ENCODE measurements at regions not wholly inside any gene's neighbourhood (a gene's known extent, or its start where the extent isn't known, plus 50 kb on each side); places are given as distances from the start of the nearest gene placed in this dataset.
"Not testable (repeated sequence)": the region's sequence is repeated elsewhere in the genome, so short reads cannot be mapped to it uniquely, and the experiment has no call there.

DNA sequence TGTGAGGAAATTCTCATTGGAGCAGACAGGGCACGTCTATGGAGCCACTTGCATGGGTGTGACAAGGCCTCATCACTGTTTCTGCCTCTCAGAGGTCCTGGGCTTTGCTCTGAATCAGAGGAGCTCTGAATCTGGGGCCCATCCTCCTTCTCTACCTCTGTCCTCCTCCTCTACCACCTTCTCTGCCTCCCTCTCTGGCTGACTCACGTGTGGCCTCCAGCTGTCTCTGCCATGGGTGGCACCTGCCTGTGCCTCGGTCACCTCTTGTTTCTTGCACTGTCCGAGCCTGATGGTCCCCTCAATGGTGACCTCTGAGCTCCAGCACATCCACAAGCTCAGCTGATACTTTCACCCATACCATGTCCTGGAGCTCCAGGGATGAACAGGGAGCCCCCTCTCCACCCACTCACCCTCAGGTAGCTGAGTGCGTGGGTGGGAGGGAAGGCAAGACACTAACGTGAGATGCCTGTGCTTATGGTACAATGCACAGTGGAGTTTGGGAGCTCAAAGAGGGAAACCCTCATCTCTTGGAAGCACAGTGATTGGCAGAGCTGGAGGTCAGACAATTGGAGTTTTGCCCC lies 116.4 kb upstream of the CRHR1 start:
- H3K4me1 Mint-ChIP-seq = no peaks in the 10 kb centered on the region
- POLR2A ChIA-PET = no interaction called here
- no peak for DNase-seq
- H3K4me3 Mint-ChIP-seq = no peak overlapping the region
- H3K27ac Mint-ChIP-seq = no peak overlapping the region
- H3K9me3 Mint-ChIP-seq = no peaks in the 10 kb centered on the region
- H3K36me3 Mint-ChIP-seq = no peaks in the 10 kb centered on the region
- peaks cover 13% of the 10 kb centered on the region for H3K27me3 Mint-ChIP-seq
- ATAC-seq (ENCODE audit: low read depth) = no peak

DNA sequence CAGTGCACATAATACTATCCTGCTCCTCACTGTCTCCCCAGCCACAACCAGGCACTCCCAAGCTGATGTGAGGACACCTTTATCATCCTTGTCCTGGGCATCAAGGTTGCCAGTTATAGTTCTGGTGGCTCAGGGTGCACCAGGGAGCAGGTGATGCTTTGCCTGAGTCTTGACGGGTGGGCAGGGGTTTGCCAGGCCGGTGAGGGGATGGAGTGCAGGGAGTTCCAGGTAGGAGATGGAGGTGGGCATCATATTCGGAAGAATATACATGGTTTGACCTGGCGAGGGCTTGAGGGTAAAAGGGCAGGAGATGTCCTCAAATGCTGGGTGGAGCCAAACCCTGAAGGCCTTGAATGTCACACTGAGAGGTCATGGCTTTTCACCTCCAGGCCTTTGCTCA lies 115.8 kb upstream of the CRHR1 start:
- Mint-ChIP-seq H3K4me3 (no peak overlapping the region), H3K27me3 (peaks cover 12% of the 10 kb centered on the region), H3K9me3 (no peaks in the 10 kb centered on the region), H3K4me1 (no peaks in the 10 kb centered on the region), H3K27ac (no peak overlapping the region), H3K36me3 (no peaks in the 10 kb centered on the region)
- no peak for DNase-seq
- no peak for ATAC-seq (ENCODE audit: low read depth)
- POLR2A ChIA-PET = no interaction called here

DNA sequence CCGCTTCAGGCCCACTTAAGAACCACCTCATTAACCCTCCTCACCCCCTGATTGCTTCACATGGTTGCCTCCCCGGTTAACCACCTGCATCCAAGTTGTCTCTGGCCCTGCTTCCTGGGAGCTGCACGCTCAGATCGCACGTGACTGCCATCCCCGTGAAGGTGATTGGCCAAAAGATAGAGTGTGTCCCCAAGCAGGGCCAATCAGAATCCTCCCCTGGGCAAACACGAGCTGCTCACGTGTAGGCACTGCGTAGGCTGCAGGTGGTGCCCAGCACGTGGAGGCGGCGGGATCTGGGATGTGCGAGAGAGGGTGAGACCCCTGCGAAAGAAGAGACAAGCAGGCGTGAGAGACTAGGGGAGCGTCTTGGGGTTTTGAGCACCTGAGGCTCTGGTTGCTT lies 111.8 kb upstream of the CRHR1 start:
- Mint-ChIP-seq H3K4me3 (no peak overlapping the region), H3K27ac (no peak overlapping the region), H3K9me3 (no peaks in the 10 kb centered on the region), H3K27me3 (peaks cover 12% of the 10 kb centered on the region), H3K36me3 (no peaks in the 10 kb centered on the region), H3K4me1 (no peaks in the 10 kb centered on the region)
- POLR2A ChIA-PET = no interaction called here
- ATAC-seq (ENCODE audit: low read depth) = no peak
- DNase-seq = no peak

DNA sequence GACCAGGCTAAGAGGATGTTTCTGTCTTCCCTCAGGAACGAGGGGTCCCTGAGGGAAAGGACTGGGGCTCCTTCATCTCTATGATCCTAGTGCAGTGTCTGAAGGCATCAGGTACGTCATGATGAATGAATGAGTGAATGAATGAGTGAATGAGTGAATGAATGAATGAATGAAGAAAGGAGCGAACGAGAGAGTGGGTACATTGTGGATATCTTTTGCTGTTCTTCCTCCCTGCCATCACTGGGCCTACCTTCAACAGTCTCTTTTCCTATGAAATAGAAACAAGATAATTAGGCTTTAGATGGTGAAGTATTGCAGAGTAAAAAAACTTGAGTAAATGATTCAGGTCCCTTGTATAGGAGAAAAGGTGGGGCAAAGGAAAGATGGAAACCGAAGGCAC lies 111.3 kb upstream of the CRHR1 start:
- POLR2A ChIA-PET = no interaction called here
- no peaks in the 10 kb centered on the region for H3K36me3 Mint-ChIP-seq

DNA sequence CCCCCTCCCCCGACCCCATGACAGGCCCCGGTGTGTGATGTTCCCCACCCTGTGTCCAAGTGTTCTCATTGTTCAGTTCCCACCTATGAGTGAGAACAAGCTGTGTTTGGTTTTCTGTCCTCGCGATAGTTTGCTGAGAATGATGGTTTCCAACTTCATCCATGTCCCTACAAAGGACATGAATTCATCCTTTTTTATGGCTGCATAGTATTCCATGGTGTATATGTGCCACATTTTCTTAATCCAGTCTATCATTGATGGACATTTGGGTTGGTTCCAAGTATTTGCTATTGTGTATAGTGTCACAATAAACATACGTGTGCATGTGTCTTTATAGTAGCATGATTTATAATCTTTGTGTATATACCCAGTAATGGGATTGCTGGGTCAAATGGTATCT lies 110.4 kb upstream of the CRHR1 start:
- POLR2A ChIA-PET; H3K4me3 Mint-ChIP-seq; H3K9me3 Mint-ChIP-seq; H3K4me1 Mint-ChIP-seq; ATAC-seq (ENCODE audit: low read depth); H3K36me3 Mint-ChIP-seq; DNase-seq; H3K27ac Mint-ChIP-seq: not testable (repeated sequence)
- H3K27me3 Mint-ChIP-seq = peaks cover 12% of the 10 kb centered on the region

More for the DNA sequence above, 111.3 kb upstream of the CRHR1 start:
- Mint-ChIP-seq H3K27me3 (peaks cover 12% of the 10 kb centered on the region), H3K4me3 (no peak overlapping the region), H3K27ac (no peak overlapping the region), H3K4me1 (no peaks in the 10 kb centered on the region), H3K9me3 (no peaks in the 10 kb centered on the region)
- DNase-seq = no peak
- no peak for ATAC-seq (ENCODE audit: low read depth)

DNA sequence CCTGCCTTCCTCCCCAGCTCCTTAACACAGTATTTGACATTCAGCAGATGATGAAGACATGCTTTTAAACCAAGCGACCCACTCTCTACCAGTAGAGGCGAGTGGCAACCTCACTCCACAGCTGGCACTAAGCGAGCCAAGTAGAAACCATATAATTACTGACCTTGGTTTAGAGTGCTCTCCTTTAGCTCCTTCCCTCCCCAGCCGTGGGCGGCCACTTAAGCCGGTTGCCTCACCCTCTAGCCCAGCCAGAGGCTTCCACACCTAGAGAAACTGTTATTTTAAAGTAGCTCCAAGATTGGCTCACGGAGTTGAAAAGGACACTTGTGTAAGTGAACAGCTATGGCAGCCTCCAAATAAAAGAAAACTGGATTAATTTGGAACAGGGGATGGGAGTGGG lies 109.1 kb upstream of the CRHR1 start:
- ATAC-seq (ENCODE audit: low read depth) (no peak), DNase-seq (no peak)
- H3K36me3 Mint-ChIP-seq = no peaks in the 10 kb centered on the region
- no peaks in the 10 kb centered on the region for H3K4me1 Mint-ChIP-seq
- no peaks in the 10 kb centered on the region for H3K9me3 Mint-ChIP-seq
- no peak overlapping the region for H3K27ac Mint-ChIP-seq
- POLR2A ChIA-PET = no interaction called here
- H3K4me3 Mint-ChIP-seq = no peak overlapping the region
- peaks cover 11% of the 10 kb centered on the region for H3K27me3 Mint-ChIP-seq

DNA sequence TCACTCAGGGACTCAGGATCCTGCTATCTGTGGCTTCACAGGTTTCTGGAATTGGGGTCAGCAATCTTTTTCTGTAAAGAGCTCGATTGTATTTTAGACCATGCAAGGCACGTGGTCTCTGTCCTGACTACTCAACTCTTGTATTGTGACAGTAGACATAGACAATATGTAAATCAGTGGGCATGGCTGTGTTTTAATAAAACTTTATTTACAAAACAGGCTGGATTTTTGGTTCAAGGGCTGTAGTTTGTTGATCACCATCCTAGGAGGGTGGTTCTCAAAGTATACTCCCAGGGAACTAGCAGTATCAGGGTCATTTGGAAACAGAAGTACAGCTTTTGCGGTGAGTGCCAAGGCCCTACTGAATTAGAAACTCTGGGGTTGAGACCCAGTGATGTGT lies 108.2 kb upstream of the CRHR1 start:
- ATAC-seq (ENCODE audit: low read depth) = no peak
- POLR2A ChIA-PET = no interaction called here

DNA sequence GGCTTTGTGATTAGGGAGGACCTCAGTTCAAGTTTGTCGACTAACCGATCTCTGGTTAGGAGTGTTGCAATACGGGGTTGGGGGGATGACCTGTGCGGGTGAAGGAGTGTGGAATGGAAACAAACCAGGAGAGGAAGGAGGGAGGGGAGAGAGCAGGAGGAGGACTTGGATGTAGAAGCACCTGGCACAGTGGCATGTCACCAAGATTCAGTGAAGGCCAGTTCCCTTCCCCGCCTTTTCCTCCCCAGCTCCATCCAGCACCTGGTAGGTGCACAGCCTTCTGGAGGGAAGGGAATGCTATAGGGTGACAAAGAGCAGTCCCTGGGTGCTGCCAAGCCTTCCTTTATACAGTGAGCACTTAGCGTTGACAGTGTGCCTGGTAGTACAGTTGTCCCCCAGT lies 107.4 kb upstream of the CRHR1 start:
- POLR2A ChIA-PET = no interaction called here
- H3K4me3 Mint-ChIP-seq = no peak overlapping the region
- peaks cover 12% of the 10 kb centered on the region for H3K27me3 Mint-ChIP-seq
- H3K4me1 Mint-ChIP-seq = no peaks in the 10 kb centered on the region
- no peaks in the 10 kb centered on the region for H3K9me3 Mint-ChIP-seq
- no peaks in the 10 kb centered on the region for H3K36me3 Mint-ChIP-seq
- H3K27ac Mint-ChIP-seq = no peak overlapping the region
- DNase-seq (no peak), ATAC-seq (ENCODE audit: low read depth) (no peak)

More for the DNA sequence above, 108.2 kb upstream of the CRHR1 start:
- Mint-ChIP-seq H3K36me3 (no peaks in the 10 kb centered on the region), H3K27ac (no peak overlapping the region), H3K9me3 (no peaks in the 10 kb centered on the region), H3K4me3 (no peak overlapping the region), H3K27me3 (peaks cover 9% of the 10 kb centered on the region), H3K4me1 (no peaks in the 10 kb centered on the region)
- DNase-seq = no peak

DNA sequence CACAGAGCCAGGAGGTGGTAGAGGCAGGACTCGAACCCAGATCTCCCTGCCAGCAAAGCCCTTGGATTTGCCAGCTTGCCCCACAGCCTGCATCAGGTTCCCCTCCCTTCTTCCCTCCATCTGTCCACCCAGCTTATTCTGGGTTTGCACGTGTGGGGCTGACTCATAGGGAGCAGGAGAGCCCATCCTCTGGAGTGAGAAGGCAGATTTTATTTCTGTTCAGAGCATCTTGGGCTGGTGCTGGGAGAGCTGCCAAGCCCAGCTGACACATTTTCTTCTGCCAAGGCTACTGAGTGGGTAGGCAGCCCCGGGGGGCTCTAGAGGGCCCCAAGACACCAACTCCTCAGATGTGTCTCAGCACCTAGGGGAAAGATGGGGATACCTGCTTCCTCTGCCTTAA lies 106.3 kb upstream of the CRHR1 start:
- DNase-seq = no peak
- Mint-ChIP-seq H3K36me3 (no peaks in the 10 kb centered on the region), H3K27ac (no peak overlapping the region), H3K9me3 (no peaks in the 10 kb centered on the region), H3K4me3 (no peak overlapping the region), H3K27me3 (peaks cover 12% of the 10 kb centered on the region), H3K4me1 (no peaks in the 10 kb centered on the region)
- POLR2A ChIA-PET = no interaction called here
- no peak for ATAC-seq (ENCODE audit: low read depth)

DNA sequence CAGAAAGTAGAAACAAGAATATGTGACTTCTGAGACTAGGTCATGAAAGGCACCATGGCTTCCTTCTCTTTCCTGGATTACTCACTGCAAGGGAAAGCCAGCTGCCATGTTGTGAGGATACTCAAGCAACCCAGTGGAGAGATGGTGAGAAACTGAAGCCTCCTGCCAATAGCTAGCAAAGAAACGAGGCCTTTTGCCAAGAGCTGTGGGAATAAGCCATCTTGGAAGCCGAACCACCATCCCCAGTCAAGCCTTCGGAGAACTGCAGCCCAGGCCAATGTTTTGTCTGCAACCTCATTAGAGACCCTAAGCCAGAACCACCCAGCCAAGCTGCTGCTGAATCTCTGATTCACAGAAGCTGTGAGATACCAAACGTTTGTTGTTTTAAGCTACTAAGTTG lies 104.7 kb upstream of the CRHR1 start:
- Mint-ChIP-seq H3K9me3 (no peaks in the 10 kb centered on the region), H3K4me1 (no peaks in the 10 kb centered on the region), H3K27ac (no peak overlapping the region), H3K27me3 (peaks cover 13% of the 10 kb centered on the region), H3K4me3 (no peak overlapping the region), H3K36me3 (no peaks in the 10 kb centered on the region)
- DNase-seq (no peak), ATAC-seq (ENCODE audit: low read depth) (no peak)
- POLR2A ChIA-PET = no interaction called here

DNA sequence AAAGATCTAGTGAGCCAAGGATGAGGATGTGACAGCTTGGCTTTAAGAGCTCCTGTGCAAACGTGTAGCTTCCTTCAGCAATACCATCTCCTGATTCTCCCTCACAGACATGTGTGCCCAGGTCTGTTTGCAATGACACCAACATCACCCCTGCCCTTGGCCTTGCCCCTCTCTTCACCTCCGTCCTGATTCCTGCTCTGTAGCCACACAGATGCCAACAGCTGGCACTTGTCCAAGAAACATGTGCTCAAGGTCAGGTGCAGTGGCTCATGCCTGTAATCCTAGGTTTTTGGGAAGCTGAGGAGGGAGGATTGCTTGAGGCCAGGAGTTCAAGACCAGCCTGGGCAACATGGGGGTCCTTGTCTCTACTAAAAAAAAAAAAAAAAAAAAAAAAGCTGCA lies 103.8 kb upstream of the CRHR1 start:
- POLR2A ChIA-PET = interaction anchor here (0.6 kb wide), 1 partner anchor 1276 kb away, joined by 5 read pairs; no protein-coding TSS in a partner anchor
- H3K4me1 Mint-ChIP-seq = no peaks in the 10 kb centered on the region
- no peaks in the 10 kb centered on the region for H3K9me3 Mint-ChIP-seq
- no peak overlapping the region for H3K27ac Mint-ChIP-seq
- H3K36me3 Mint-ChIP-seq = no peaks in the 10 kb centered on the region
- ATAC-seq (ENCODE audit: low read depth) (no peak), DNase-seq (no peak)
- peaks cover 11% of the 10 kb centered on the region for H3K27me3 Mint-ChIP-seq
- no peak overlapping the region for H3K4me3 Mint-ChIP-seq

DNA sequence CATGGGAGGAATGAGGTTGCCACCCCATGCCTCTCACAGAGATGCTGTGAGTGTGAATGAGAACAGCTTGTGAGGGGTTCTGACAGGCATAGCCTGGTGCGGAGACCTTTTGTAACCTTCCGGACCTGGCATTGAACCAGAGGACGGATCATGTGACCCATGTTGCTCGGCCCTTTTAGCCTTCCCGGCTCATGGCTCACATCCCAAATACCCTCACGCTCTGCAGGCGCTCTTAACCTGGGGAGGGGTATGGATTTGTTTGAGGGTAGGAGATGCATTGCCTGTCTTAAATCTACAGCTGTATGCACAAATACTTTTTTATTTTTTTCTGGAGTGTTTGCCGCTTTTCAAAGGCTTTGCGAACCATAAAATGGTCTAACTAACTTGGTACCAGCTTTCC lies 102.4 kb upstream of the CRHR1 start:
- H3K27me3 Mint-ChIP-seq = peaks cover 9% of the 10 kb centered on the region
- H3K4me3 Mint-ChIP-seq = no peak overlapping the region
- no peak overlapping the region for H3K27ac Mint-ChIP-seq
- POLR2A ChIA-PET = no interaction called here
- DNase-seq = no peak
- no peaks in the 10 kb centered on the region for H3K4me1 Mint-ChIP-seq
- no peak for ATAC-seq (ENCODE audit: low read depth)
- no peaks in the 10 kb centered on the region for H3K9me3 Mint-ChIP-seq
- no peaks in the 10 kb centered on the region for H3K36me3 Mint-ChIP-seq

DNA sequence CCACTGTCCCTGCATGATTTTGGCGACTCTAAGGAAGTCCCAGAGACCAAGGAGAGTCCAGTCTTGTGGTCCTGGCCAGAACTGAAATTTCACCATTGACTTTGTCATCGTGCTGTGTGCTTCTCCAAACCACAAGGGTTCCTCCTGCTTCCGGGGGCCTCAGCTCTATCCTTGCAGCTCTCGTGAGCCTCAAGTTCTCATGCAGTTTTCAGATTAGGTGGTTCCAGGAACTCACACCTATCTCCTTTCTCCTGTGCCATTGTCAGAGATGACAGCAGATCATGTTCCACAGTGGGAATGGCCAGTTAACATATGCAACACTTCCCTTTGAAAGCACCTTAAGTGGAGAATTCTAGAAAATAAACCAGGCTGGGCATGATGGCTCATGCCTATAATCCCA lies 97.9 kb upstream of the CRHR1 start:
- Mint-ChIP-seq H3K27me3 (peaks cover 33% of the 10 kb centered on the region), H3K36me3 (no peaks in the 10 kb centered on the region), H3K4me3 (no peak overlapping the region), H3K4me1 (no peaks in the 10 kb centered on the region), H3K9me3 (no peaks in the 10 kb centered on the region), H3K27ac (no peak overlapping the region)
- no peak for DNase-seq
- no peak for ATAC-seq (ENCODE audit: low read depth)
- POLR2A ChIA-PET = no interaction called here

DNA sequence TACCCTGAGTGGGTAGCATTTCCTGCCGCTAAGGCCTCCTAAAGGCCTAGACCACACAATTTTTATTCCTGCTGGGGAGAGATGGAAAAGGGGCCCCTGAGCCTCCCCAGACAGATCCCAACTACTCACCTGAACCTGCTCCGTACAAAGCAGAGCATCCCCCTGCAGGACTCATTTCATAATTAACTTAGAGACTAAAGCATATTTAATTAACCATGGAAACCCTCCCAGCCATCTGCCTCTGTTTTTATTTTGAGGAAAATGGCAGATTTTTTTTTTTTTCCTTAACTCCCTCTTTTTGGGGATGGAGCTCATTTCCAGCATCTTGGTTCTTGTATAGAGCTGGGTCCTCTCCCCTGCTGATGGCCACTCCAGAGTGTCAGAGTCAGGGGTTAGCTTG lies 96.5 kb upstream of the CRHR1 start:
- DNase-seq (no peak), ATAC-seq (ENCODE audit: low read depth) (no peak)
- H3K27me3 Mint-ChIP-seq = peaks cover 38% of the 10 kb centered on the region
- no peak overlapping the region for H3K4me3 Mint-ChIP-seq
- H3K9me3 Mint-ChIP-seq = no peaks in the 10 kb centered on the region
- POLR2A ChIA-PET = no interaction called here
- no peak overlapping the region for H3K27ac Mint-ChIP-seq
- H3K36me3 Mint-ChIP-seq = no peaks in the 10 kb centered on the region
- no peaks in the 10 kb centered on the region for H3K4me1 Mint-ChIP-seq

DNA sequence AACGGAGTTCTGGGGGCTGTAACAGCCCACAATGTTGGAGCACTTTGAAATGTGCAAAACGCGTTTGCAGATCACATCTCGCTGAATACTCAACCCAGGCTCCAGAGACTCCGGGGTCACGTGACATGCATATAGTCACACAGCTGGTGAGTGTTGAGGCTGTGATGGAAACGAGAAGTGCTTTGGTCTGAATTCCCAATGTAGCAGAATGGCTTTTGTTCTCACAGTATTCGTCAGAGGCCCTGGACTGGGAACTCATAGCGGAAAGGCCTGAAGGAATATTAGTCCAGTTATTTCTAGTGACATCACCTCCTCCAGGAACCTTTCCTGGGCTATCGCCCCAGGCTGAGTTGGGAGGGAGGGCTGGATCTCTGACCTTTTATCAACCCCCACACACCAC lies 95.8 kb upstream of the CRHR1 start:
- Mint-ChIP-seq H3K4me1 (no peaks in the 10 kb centered on the region), H3K4me3 (no peak overlapping the region), H3K27ac (no peak overlapping the region), H3K9me3 (no peaks in the 10 kb centered on the region), H3K27me3 (peaks cover 37% of the 10 kb centered on the region), H3K36me3 (no peaks in the 10 kb centered on the region)
- DNase-seq (no peak), ATAC-seq (ENCODE audit: low read depth) (no peak)
- POLR2A ChIA-PET = no interaction called here

Measured in activated naive CD8-positive, alpha-beta T cell treated with anti-CD3 and anti-CD28 coated beads, Interleukin-2, amount 10 ng/mL, durations not matched to agents 7 days and 5 days (primary cell).